ENCODE measurements at regions not wholly inside any gene's neighbourhood (a gene's known extent, or its start where the extent isn't known, plus 50 kb on each side); places are given as distances from the start of the nearest gene placed in this dataset.
A peak's percentile ranks its signal among the peaks of the same experiment; 100 is the strongest.
"Not testable (repeated sequence)": the region's sequence is repeated elsewhere in the genome, so short reads cannot be mapped to it uniquely, and the experiment has no call there.

DNA sequence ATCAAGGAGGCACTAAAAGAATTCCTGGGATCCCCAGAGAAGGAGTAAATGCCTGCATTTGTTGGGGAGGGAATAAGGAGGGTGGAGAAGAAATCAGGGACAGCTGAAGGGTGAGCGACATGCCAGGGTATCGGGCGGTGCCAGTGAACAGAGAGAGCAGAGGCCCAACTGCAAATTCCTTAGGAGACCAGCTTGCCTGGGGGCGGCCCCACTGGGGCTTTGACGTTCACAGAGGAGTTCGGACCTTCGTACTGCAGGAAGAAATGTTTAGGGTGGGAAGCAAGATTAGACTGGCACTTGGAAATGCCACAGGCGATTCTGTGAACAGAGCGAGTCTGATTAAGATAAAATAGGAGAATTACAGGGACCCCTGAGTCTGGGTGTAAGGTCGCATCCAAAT lies 65.1 kb upstream of the FGF3 start:
- no peak for FAIRE-seq
- DNase-seq (ENCODE audit: extremely low spot score, insufficient read length, low read depth): no peak

GRCh38 chr11:69884751-69885150 lies 65.5 kb upstream of the FGF3 start:
- DNase-seq (ENCODE audit: extremely low spot score, insufficient read length, low read depth): no peak
- no peak for FAIRE-seq

- DNase-seq (ENCODE audit: extremely low spot score, insufficient read length, low read depth): no peak
- no peak for FAIRE-seq
These were observed 68.1 kb upstream of the FGF3 start for GRCh38 chr11:69887330-69887729.

DNA sequence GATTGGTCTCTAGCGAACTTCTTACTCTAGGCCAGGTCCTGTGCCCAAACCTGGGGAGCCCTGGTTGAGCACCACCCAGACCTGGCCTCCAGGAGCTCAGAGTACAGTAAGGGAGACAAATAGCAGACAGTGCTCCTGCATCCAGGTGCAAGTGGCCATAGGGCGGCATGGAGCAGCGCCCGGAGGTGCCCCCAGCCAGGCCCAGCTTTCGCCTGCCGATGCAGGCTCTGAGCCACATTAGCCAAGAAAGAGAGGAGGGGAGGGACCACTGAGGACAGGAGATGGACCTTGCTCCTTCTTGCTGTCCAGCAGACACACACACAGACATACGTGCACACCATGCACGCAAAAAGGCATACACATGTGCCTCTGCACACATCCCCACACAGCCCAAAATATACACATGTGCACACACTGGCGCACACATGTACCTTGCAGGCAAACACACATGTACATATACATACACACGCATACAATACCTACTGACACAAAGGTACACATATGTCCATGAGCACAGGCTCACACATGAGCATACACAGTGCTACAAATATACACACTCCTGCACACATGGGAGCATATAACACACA lies 68.7 kb upstream of the FGF3 start:
- no peak for DNase-seq (ENCODE audit: extremely low spot score, insufficient read length, low read depth)
- FAIRE-seq: no peak

DNA sequence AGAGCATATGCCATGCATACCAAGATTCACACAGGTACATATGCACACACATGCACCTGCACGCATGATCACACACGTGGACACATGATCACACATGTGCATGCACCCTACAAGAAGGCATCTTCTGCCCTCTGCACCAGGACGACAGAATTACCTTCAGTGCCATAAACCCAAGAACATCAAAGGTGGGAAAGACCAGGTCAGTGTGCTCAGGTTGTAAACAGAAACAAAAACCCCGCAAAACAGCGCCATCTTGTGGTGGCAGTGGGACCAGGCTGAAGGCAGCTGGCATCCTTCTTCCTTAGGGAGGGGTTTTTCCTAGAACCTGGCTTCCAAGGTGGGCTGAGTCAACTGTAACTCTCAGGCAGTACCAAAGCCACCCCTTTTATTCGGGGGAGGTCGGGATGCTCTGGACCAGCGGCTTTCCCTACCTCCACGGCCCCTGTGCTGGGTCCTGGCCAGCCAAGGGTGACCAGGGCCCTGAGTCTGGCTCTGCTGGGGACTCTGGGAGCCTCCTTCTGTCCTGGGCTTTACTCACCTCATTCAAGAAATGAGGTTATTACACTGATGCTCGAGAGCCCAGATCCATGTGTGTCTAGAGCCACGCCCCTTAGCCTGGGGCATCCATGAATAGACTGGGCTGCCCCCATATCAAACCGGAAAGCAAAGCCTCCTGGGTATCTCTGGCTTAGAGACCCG lies 69.4 kb upstream of the FGF3 start:
- DNase-seq (ENCODE audit: extremely low spot score, insufficient read length, low read depth): peak; percentile 39
- FAIRE-seq: peak; percentile 60

GRCh38 chr11:69889400-69890318 lies 70.4 kb upstream of the FGF3 start:
- DNase-seq (ENCODE audit: extremely low spot score, insufficient read length, low read depth): no peak
- FAIRE-seq: no peak

DNA sequence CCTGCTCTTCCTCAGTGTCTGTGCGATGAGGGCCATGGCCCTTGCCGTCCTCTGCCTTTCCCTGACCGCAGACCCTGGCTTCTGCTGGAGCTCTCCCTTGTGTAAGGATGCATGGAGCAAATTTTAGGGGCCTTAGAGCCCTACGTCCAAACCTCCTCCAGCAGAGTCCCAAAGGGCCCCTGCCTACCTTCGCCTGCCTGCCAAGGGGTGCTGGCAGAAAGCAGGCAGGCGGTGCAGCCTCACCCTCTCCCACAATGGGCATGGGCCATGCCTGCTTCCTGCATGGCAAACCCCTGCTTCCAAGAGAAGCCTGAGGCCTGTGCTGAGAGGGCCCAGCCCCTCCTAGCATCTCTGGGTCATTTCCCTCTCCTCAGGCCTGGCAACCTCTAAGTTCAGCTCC lies 71.3 kb upstream of the FGF3 start:
- FAIRE-seq (no peak), DNase-seq (ENCODE audit: extremely low spot score, insufficient read length, low read depth) (no peak)

- DNase-seq (ENCODE audit: extremely low spot score, insufficient read length, low read depth) (no peak), FAIRE-seq (no peak)
These were observed 72.4 kb upstream of the FGF3 start for GRCh38 chr11:69891421-69892236.

- FAIRE-seq (no peak), DNase-seq (ENCODE audit: extremely low spot score, insufficient read length, low read depth) (no peak)
These were observed 73.2 kb upstream of the FGF3 start for GRCh38 chr11:69892237-69892985.

DNA sequence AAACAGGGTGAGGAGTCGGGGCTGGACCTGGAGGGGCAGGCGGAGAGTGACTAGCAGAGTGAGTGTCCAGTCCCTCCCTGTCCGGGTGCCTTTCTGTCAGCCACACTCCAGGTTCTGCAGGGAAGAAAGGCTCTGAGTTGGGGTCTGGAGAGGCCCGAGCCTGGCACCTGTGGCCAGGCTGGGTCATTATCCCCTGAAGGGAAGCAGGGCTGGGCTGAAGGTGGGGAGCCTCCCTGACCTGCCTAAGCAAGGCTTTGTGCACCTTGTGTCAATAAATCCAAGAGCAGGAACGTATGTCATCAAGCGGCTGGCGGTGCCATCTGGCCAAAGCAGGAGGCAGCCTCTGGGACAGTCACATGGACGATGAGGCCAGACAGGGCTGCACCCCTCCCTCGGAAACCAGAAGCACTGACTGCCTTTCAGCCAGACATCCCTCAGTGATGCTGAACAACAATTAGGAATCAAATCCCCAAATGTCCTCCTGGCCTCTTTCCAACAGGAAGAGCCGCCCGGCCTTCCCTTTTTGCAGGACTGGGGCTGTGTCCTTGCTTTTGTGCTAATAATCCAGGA lies 73.9 kb upstream of the FGF3 start:
- FAIRE-seq: no peak
- DNase-seq (ENCODE audit: extremely low spot score, insufficient read length, low read depth): no peak

DNA sequence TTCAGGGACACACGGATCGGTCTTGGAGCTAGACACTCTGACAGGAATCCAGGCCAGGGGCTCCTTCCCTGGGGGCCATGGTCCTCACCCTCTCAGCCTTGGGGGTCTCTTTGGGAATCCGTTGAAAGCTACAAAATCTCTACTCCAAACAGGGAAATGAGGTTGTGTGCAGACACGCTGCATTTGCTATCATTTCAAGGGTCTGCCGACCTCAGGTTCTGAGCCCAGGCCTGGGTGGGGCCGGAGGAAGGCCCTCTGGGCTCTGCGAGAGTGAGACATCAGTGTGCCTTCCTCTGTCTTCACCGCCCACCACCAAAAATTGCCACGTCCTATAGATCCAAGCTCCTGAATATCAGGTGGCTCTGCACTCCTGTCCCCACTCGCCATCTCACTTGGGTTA lies 74.4 kb upstream of the FGF3 start:
- DNase-seq (ENCODE audit: extremely low spot score, insufficient read length, low read depth): no peak
- FAIRE-seq: no peak

DNA sequence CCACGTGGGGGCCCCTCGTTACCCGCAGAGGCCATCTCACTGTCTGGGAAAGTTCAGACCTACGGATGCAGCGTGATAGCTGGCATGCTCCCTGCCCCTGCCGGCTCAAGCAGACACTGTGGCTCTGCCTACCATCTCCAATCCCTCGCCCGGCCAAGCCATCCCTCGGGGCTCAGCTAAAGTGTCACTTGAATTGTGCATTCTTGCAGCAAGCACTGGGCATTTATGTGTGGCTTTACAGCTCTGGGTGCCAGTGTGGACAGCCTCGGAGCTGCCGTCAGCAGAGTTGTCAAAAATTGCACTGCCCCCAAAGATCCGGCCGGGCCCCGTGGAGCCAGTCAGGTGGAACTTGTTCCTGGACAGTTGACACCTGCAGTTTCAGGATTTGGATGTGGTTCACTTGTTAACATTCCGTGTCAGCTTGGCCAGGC lies 75.0 kb upstream of the FGF3 start:
- DNase-seq (ENCODE audit: extremely low spot score, insufficient read length, low read depth) (no peak), FAIRE-seq (no peak)

GRCh38 chr11:69894648-69895047 lies 75.4 kb upstream of the FGF3 start:
- FAIRE-seq (no peak), DNase-seq (ENCODE audit: extremely low spot score, insufficient read length, low read depth) (no peak)

- DNase-seq (ENCODE audit: extremely low spot score, insufficient read length, low read depth) (no peak), FAIRE-seq (no peak)
These were observed 77.0 kb upstream of the FGF3 start for GRCh38 chr11:69896250-69896649.

DNA sequence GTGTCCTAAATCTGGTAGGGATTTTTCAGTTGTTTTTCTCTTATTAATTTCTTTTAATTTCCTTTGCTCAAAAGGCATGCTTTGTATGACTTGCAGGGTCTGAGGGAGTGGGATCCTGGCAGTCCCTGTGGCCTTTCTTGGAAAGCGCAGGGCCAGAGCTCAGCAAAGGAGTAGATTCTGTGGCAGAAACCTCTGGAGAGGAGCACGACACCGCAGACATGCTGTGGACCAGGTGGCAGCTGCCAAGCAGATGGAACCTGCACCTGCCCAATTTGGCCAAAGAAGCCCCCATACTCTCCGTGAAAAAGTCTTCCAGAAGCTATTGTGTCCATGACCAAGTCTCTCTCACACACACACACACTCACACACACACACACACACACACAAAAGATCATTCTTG lies 78.9 kb upstream of the FGF3 start:
- FAIRE-seq (no peak), DNase-seq (ENCODE audit: extremely low spot score, insufficient read length, low read depth) (no peak)

GRCh38 chr11:69899957-69900821 lies 81.0 kb upstream of the FGF3 start:
- FAIRE-seq (no peak), DNase-seq (ENCODE audit: extremely low spot score, insufficient read length, low read depth) (no peak)

- not testable (repeated sequence) for FAIRE-seq; DNase-seq (ENCODE audit: extremely low spot score, insufficient read length, low read depth)
These were observed 81.6 kb upstream of the FGF3 start for GRCh38 chr11:69900822-69901302.

DNA sequence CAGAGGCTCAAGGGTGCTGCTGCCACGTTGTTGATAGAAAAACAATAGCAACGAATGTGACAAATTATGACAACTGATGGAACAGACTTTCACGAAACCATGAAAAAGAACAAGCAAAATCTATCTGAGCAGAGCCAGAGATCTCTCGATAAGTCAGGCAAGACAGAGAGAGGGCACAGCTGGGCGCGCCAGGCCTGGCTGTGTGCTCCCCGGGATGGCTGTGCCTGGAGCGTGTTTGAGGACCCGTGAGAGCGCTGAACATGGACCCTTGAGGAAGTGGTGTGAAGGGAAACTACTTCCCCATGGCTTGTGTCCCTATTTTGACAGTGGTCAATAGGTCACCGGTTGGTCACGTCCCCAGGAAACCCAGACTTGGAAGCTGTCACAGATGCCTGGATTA lies 83.1 kb upstream of the FGF3 start:
- DNase-seq (ENCODE audit: extremely low spot score, insufficient read length, low read depth) (no peak), FAIRE-seq (no peak)

Data from GM18507 (cell line).